ENCODE measurements at regions not wholly inside any gene's neighbourhood (a gene's known extent, or its start where the extent isn't known, plus 50 kb on each side); places are given as distances from the start of the nearest gene placed in this dataset.

GRCh38 chr14:94989417-94989816 is 167.9 kb downstream of the DICER1 start:
- no peak overlapping the region for H3K9ac ChIP-seq (replicated peaks in 1 of 4; ENCODE audit: extremely low read depth in 1 of 4, low read depth in 3 of 4, low read length in 3 of 4)
- no peaks in the 10 kb centered on the region for H3K36me3 ChIP-seq (ENCODE audit: control insufficient read depth in 2 of 4, insufficient read depth in 4 of 4, low read length in 3 of 4)
- H2BK15ac ChIP-seq (ENCODE audit: low read length): no peak overlapping the region
- H4K5ac ChIP-seq (ENCODE audit: insufficient read length, low read depth, low read length): no peak overlapping the region
- H3K14ac ChIP-seq (ENCODE audit: insufficient read length): no peak overlapping the region
- POLR2A ChIA-PET (ENCODE audit: partially characterized antibody): no interaction called here
- no peak overlapping the region for H2BK120ac ChIP-seq (replicated peaks; ENCODE audit: low read depth, low read length)
- no peak overlapping the region for H2BK20ac ChIP-seq (ENCODE audit: low read length)
- no peaks in the 10 kb centered on the region for H3K23me2 ChIP-seq (ENCODE audit: low read depth, low read length)
- H4K20me1 ChIP-seq (replicated peaks in 1 of 2; ENCODE audit: control insufficient read depth in 1 of 2, insufficient read depth in 2 of 2, low read length in 2 of 2): no peaks in the 10 kb centered on the region
- 85% methylated on average over 4 of the region's 4 CpGs; no CpG with 5 or more reads in 1 of the 2 experiments for WGBS, 2 experiments (ENCODE audit: extremely low coverage in 1 of 2, insufficient coverage in 1 of 2, insufficient read length in 1 of 2, insufficient replicate concordance in 2 of 2, low coverage in 1 of 2, low lambda C conversion rate in 2 of 2, missing lambda C conversion rate in 1 of 2)
- no peak overlapping the region for H2BK5ac ChIP-seq (ENCODE audit: low read depth, low read length)
- no peak overlapping the region for H4K8ac ChIP-seq (ENCODE audit: extremely low read depth, insufficient read depth, low read length)
- no peak overlapping the region for H4K91ac ChIP-seq (replicated peaks; ENCODE audit: insufficient read length, low read length)
- H3K18ac ChIP-seq (ENCODE audit: extremely low read depth, low read length): no peak overlapping the region
- H2BK12ac ChIP-seq (ENCODE audit: low read depth, low read length): no peak overlapping the region
- H3K79me2 ChIP-seq (ENCODE audit: control insufficient read depth in 1 of 2, insufficient read depth in 2 of 2, low read length in 2 of 2): no peaks in the 10 kb centered on the region
- CTCF ChIA-PET (ENCODE audit: partially characterized antibody): no interaction called here
- H3K79me1 ChIP-seq (ENCODE audit: low read depth, low read length): no peaks in the 10 kb centered on the region
- H2AFZ ChIP-seq (ENCODE audit: low read length): no peak overlapping the region
- no peak overlapping the region for H3K4ac ChIP-seq (replicated peaks; ENCODE audit: insufficient read length, low read depth, low read length)
- no peak for FAIRE-seq
- no peak overlapping the region for H3K4me2 ChIP-seq (ENCODE audit: insufficient read depth in 1 of 2, low read depth in 2 of 2, low read length in 2 of 2)
- H2AK5ac ChIP-seq (ENCODE audit: low read depth, low read length): no peak overlapping the region
- H3K23ac ChIP-seq (ENCODE audit: insufficient read length): no peak overlapping the region
- H3K4me3 ChIP-seq (ENCODE audit: extremely low read depth in 1 of 4, insufficient read depth in 2 of 4, low read depth in 3 of 4, low read length in 4 of 4): no peak overlapping the region
- H3K56ac ChIP-seq (replicated peaks; ENCODE audit: insufficient read length, low read depth, low read length): no peak overlapping the region
- no peak overlapping the region for H3K27ac ChIP-seq (ENCODE audit: low read depth, low read length)
- DNase-seq (ENCODE audit: low read depth in 1 of 2, low spot score in 2 of 2): no peak
- no peaks in the 10 kb centered on the region for H3K27me3 ChIP-seq (replicated peaks in 1 of 4; ENCODE audit: control insufficient read depth in 3 of 4, extremely low read depth in 1 of 4, insufficient read depth in 3 of 4, low read length in 3 of 4)
- no peaks in the 10 kb centered on the region for H3K4me1 ChIP-seq (replicated peaks in 1 of 4; ENCODE audit: control insufficient read depth in 3 of 4, insufficient read depth in 4 of 4, low read length in 3 of 4)
- H3K9me3 ChIP-seq (ENCODE audit: insufficient read depth in 2 of 2, low read depth in 1 of 2, low read length in 1 of 2): no peaks in the 10 kb centered on the region
- TF ChIP-seq CBX8 (IDR thresholded peaks at IDR 0.05; ENCODE audit: borderline replicate concordance, low read depth, low read length) (no peak), NANOG (IDR thresholded peaks at IDR 0.05; ENCODE audit: insufficient read depth, low read depth, low read length, poor library complexity, severe bottlenecking) (no peak)

Measured in H1 (cell line).